A673 (cell line): ENCODE measurements at regions not wholly inside any gene's neighbourhood (a gene's known extent, or its start where the extent isn't known, plus 50 kb on each side); places are given as distances from the start of the nearest gene placed in this dataset.

Experiments
- EZH2 ChIP-seq: fragments of 200-600 bp; sonication (generic); IDR thresholded peaks from 2 replicates; pipeline ENCODE4 v1.6.1; 2017; ENCODE audit warnings: borderline replicate concordance, low read depth, mild to moderate bottlenecking, mixed read lengths, antibody characterized with exemption, low read length; ENCODE audit not compliant: poor library complexity, severe bottlenecking
- TF ChIP-seq, protein P1 (sequence below): fragments of 300-800, 200-600 bp; sonication (generic); conservative IDR thresholded peaks from 2 replicates; pipeline ENCODE4 v1.5.1; 2017; ENCODE audit warnings: low read depth, mild to moderate bottlenecking, antibody characterized with exemption, low read length, moderate library complexity, mixed read lengths

- TF ChIP-seq, protein P1, sequence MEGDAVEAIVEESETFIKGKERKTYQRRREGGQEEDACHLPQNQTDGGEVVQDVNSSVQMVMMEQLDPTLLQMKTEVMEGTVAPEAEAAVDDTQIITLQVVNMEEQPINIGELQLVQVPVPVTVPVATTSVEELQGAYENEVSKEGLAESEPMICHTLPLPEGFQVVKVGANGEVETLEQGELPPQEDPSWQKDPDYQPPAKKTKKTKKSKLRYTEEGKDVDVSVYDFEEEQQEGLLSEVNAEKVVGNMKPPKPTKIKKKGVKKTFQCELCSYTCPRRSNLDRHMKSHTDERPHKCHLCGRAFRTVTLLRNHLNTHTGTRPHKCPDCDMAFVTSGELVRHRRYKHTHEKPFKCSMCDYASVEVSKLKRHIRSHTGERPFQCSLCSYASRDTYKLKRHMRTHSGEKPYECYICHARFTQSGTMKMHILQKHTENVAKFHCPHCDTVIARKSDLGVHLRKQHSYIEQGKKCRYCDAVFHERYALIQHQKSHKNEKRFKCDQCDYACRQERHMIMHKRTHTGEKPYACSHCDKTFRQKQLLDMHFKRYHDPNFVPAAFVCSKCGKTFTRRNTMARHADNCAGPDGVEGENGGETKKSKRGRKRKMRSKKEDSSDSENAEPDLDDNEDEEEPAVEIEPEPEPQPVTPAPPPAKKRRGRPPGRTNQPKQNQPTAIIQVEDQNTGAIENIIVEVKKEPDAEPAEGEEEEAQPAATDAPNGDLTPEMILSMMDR: no peak
- no peak for TF ChIP-seq EZH2
Observed at GRCh38 chr6:104212977-104213668, 646.6 kb downstream of the HACE1 start.
